Astrocyte (in vitro differentiated cells and primary cell): ENCODE measurements at regions not wholly inside any gene's neighbourhood (a gene's known extent, or its start where the extent isn't known, plus 50 kb on each side); places are given as distances from the start of the nearest gene placed in this dataset.

Experiments used
- DNase-seq: peaks from one replicate; pipeline ENCODE4 v3.0.0-alpha.2; 2010; ENCODE audit warnings: low read depth
- FAIRE-seq: peaks from 2 replicates; lab custom pipeline; 2011; peaks lifted over from hg19 to GRCh38; lab: Jason Lieb, UNC
- H2AFZ ChIP-seq: 2 replicates; pipeline ENCODE4 v1.6.0; 2012; ENCODE audit warnings: low read depth, low read length, inconsistent platforms
- H3K27ac ChIP-seq: 2 replicates; pipeline ENCODE4 v1.5.1; 2011; ENCODE audit warnings: low read depth, low read length, inconsistent platforms
- H3K27me3 ChIP-seq: 2 replicates; pipeline ENCODE4 v1.6.0; 2011; ENCODE audit warnings: low read length, inconsistent platforms; ENCODE audit not compliant: insufficient read depth
- H3K36me3 ChIP-seq: 2 replicates; pipeline ENCODE4 v1.5.1; 2011; ENCODE audit warnings: low read length, inconsistent platforms; ENCODE audit not compliant: insufficient read depth
- H3K4me1 ChIP-seq: 2 replicates; pipeline ENCODE4 v1.5.1; 2011; ENCODE audit warnings: low read length, inconsistent platforms; ENCODE audit not compliant: insufficient read depth
- H3K4me2 ChIP-seq: 2 replicates; pipeline ENCODE4 v1.6.0; 2012; ENCODE audit warnings: low read length, inconsistent platforms
- H3K4me3 ChIP-seq: 2 replicates; pipeline ENCODE4 v1.5.1; 2011; ENCODE audit warnings: low read depth, mild to moderate bottlenecking, low read length, inconsistent platforms; ENCODE audit not compliant: insufficient read depth
- H3K79me2 ChIP-seq: 2 replicates; pipeline ENCODE4 v1.6.0; 2012; ENCODE audit warnings: mild to moderate bottlenecking, low read length, inconsistent platforms; ENCODE audit not compliant: insufficient read depth
- H3K9ac ChIP-seq: 2 replicates; pipeline ENCODE4 v1.6.0; 2012; ENCODE audit warnings: mild to moderate bottlenecking, low read length, inconsistent platforms
- H3K9me3 ChIP-seq: 2 replicates; pipeline ENCODE4 v1.5.1; 2012; ENCODE audit warnings: low read depth, mild to moderate bottlenecking, low read length, inconsistent platforms; ENCODE audit not compliant: insufficient read depth
- H4K20me1 ChIP-seq: 2 replicates; pipeline ENCODE4 v1.6.0; 2012; ENCODE audit warnings: low read length, inconsistent platforms; ENCODE audit not compliant: insufficient read depth
- H3K27ac Mint-ChIP-seq: one replicate; pipeline ENCODE4 v1.8.0; 2021; ENCODE audit warnings: mild to moderate bottlenecking, mixed read lengths; ENCODE audit not compliant: unreplicated experiment
- H3K27me3 Mint-ChIP-seq: one replicate; pipeline ENCODE4 v1.8.0; 2021; ENCODE audit warnings: low read depth, mixed read lengths; ENCODE audit not compliant: unreplicated experiment
- H3K36me3 Mint-ChIP-seq: one replicate; pipeline ENCODE4 v1.8.0; 2021; ENCODE audit warnings: low read depth, mixed read lengths; ENCODE audit not compliant: unreplicated experiment
- H3K4me1 Mint-ChIP-seq: one replicate; pipeline ENCODE4 v1.8.0; 2021; ENCODE audit warnings: low read depth, mixed read lengths; ENCODE audit not compliant: unreplicated experiment
- H3K4me3 Mint-ChIP-seq: one replicate; pipeline ENCODE4 v1.8.0; 2021; ENCODE audit warnings: mild to moderate bottlenecking, moderate library complexity, mixed read lengths; ENCODE audit not compliant: unreplicated experiment
- H3K9me3 Mint-ChIP-seq: one replicate; pipeline ENCODE4 v1.8.0; 2021; ENCODE audit warnings: mild to moderate bottlenecking, mixed read lengths; ENCODE audit not compliant: unreplicated experiment
- EZH2 ChIP-seq: IDR thresholded peaks from 2 replicates; pipeline ENCODE4 v1.6.1; 2012; ENCODE audit warnings: mild to moderate bottlenecking, low read length, inconsistent platforms; ENCODE audit not compliant: insufficient read depth
- TF ChIP-seq, protein P1 (sequence below): IDR thresholded peaks from 2 replicates; pipeline ENCODE4 v1.5.1; 2011; ENCODE audit warnings: low read depth, mild to moderate bottlenecking, inconsistent platforms, low read length, moderate library complexity; ENCODE audit not compliant: insufficient read depth

GRCh38 chr15:91517491-91518200, 335.9 kb upstream of the SLCO3A1 start:
- H3K4me2 ChIP-seq: peak overlapping the region; percentile 21
- FAIRE-seq: no peak
- no peaks in the 10 kb centered on the region for H3K27me3 Mint-ChIP-seq

GRCh38 chr15:91520850-91521249, 332.7 kb upstream of the SLCO3A1 start:
- no peaks in the 10 kb centered on the region for H3K79me2 ChIP-seq
- no peak overlapping the region for H2AFZ ChIP-seq
- no peak overlapping the region for H3K4me3 Mint-ChIP-seq
- H3K4me1 Mint-ChIP-seq: peaks cover 17% of the 10 kb centered on the region
- no peaks in the 10 kb centered on the region for H3K9me3 Mint-ChIP-seq
- FAIRE-seq: peak; percentile 5
- no peak overlapping the region for H3K9ac ChIP-seq
- peak; percentile 51 for DNase-seq
- no peaks in the 10 kb centered on the region for H3K27me3 Mint-ChIP-seq
- H3K36me3 Mint-ChIP-seq: no peaks in the 10 kb centered on the region
- no peaks in the 10 kb centered on the region for H3K27me3 ChIP-seq
- no peaks in the 10 kb centered on the region for H3K36me3 ChIP-seq
- no peaks in the 10 kb centered on the region for H4K20me1 ChIP-seq
- H3K4me2 ChIP-seq: no peak overlapping the region
- H3K4me1 ChIP-seq: peaks cover 29% of the 10 kb centered on the region
- TF ChIP-seq, protein P1, sequence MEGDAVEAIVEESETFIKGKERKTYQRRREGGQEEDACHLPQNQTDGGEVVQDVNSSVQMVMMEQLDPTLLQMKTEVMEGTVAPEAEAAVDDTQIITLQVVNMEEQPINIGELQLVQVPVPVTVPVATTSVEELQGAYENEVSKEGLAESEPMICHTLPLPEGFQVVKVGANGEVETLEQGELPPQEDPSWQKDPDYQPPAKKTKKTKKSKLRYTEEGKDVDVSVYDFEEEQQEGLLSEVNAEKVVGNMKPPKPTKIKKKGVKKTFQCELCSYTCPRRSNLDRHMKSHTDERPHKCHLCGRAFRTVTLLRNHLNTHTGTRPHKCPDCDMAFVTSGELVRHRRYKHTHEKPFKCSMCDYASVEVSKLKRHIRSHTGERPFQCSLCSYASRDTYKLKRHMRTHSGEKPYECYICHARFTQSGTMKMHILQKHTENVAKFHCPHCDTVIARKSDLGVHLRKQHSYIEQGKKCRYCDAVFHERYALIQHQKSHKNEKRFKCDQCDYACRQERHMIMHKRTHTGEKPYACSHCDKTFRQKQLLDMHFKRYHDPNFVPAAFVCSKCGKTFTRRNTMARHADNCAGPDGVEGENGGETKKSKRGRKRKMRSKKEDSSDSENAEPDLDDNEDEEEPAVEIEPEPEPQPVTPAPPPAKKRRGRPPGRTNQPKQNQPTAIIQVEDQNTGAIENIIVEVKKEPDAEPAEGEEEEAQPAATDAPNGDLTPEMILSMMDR: no peak
- no peak for TF ChIP-seq EZH2
- no peaks in the 10 kb centered on the region for H3K9me3 ChIP-seq
- no peak overlapping the region for H3K27ac Mint-ChIP-seq
- H3K27ac ChIP-seq: peak overlapping the region; percentile 54
- H3K4me3 ChIP-seq: no peak overlapping the region

More at GRCh38 chr15:91517491-91518200, 335.9 kb upstream of the SLCO3A1 start:
- H3K4me1 Mint-ChIP-seq: peaks cover 30% of the 10 kb centered on the region
- H3K36me3 Mint-ChIP-seq: no peaks in the 10 kb centered on the region
- TF ChIP-seq, protein P1: no peak
- no peak for TF ChIP-seq EZH2
- no peak overlapping the region for H3K27ac ChIP-seq
- no peaks in the 10 kb centered on the region for H3K9me3 ChIP-seq
- DNase-seq: peak; percentile 64
- H2AFZ ChIP-seq: peak overlapping the region; percentile 33
- H3K9ac ChIP-seq: no peak overlapping the region
- no peak overlapping the region for H3K4me3 ChIP-seq
- H4K20me1 ChIP-seq: no peaks in the 10 kb centered on the region
- H3K27me3 ChIP-seq: no peaks in the 10 kb centered on the region
- peaks cover 2% of the 10 kb centered on the region for H3K9me3 Mint-ChIP-seq
- no peaks in the 10 kb centered on the region for H3K36me3 ChIP-seq
- H3K27ac Mint-ChIP-seq: peak overlapping the region; percentile 70
- no peak overlapping the region for H3K4me3 Mint-ChIP-seq
- peaks cover 42% of the 10 kb centered on the region for H3K4me1 ChIP-seq
- H3K79me2 ChIP-seq: no peaks in the 10 kb centered on the region

GRCh38 chr15:91521548-91521947, 332.0 kb upstream of the SLCO3A1 start:
- no peak overlapping the region for H3K4me3 Mint-ChIP-seq
- H3K4me2 ChIP-seq: peak overlapping the region; percentile 18
- FAIRE-seq: no peak
- peaks cover 17% of the 10 kb centered on the region for H3K4me1 Mint-ChIP-seq
- H3K27ac ChIP-seq: peak overlapping the region; percentile 54
- no peaks in the 10 kb centered on the region for H3K27me3 Mint-ChIP-seq
- H3K4me1 ChIP-seq: peaks cover 28% of the 10 kb centered on the region
- H3K36me3 Mint-ChIP-seq: no peaks in the 10 kb centered on the region
- no peaks in the 10 kb centered on the region for H3K36me3 ChIP-seq
- no peaks in the 10 kb centered on the region for H3K27me3 ChIP-seq
- peak overlapping the region; percentile 9 for H3K9ac ChIP-seq
- H3K9me3 Mint-ChIP-seq: peaks cover 2% of the 10 kb centered on the region
- no peaks in the 10 kb centered on the region for H3K9me3 ChIP-seq
- DNase-seq: no peak
- no peak overlapping the region for H3K27ac Mint-ChIP-seq
- H4K20me1 ChIP-seq: no peaks in the 10 kb centered on the region
- H2AFZ ChIP-seq: no peak overlapping the region
- H3K79me2 ChIP-seq: no peaks in the 10 kb centered on the region
- no peak overlapping the region for H3K4me3 ChIP-seq
- TF ChIP-seq, protein P1: no peak
